Suprapubic skin (tissue), 4 donors: ENCODE measurements at regions not wholly inside any gene's neighbourhood (a gene's known extent, or its start where the extent isn't known, plus 50 kb on each side); places are given as distances from the start of the nearest gene placed in this dataset.

ENCODE experiments used
- DNase-seq, 2 donors: peaks; one replicate each; pipeline ENCODE4 v3.0.0-alpha.2; 2019; ENCODE audit warnings: low spot score in 2 of 2
- H3K27ac ChIP-seq: fragments of 200-600 bp; sonication (generic); one replicate; pipeline ENCODE4 v1.5.1; 2019
- H3K27me3 ChIP-seq: fragments of 200-600 bp; sonication (generic); one replicate; pipeline ENCODE4 v1.5.1; 2019
- H3K36me3 ChIP-seq: fragments of 200-600 bp; sonication (generic); one replicate; pipeline ENCODE4 v1.5.1; 2019
- H3K4me1 ChIP-seq: fragments of 200-600 bp; sonication (generic); one replicate; pipeline ENCODE4 v1.5.1; 2019
- H3K4me3 ChIP-seq: fragments of 200-600 bp; sonication (generic); one replicate; pipeline ENCODE4 v1.5.1; 2019; ENCODE audit warnings: mild to moderate bottlenecking
- H3K9me3 ChIP-seq: fragments of 200-600 bp; sonication (generic); one replicate; pipeline ENCODE4 v1.5.1; 2019
- CTCF ChIP-seq, 2 donors: fragments of 200-600 bp in 1 of 2; fragments of 450-650 bp in 1 of 2; sonication (generic) in 1 of 2; IDR thresholded peaks; one replicate each; pipeline ENCODE4 v1.5.1; 2016 to 2019; ENCODE audit warnings: antibody characterized with exemption in 2 of 2, mild to moderate bottlenecking in 1 of 2, moderate library complexity in 1 of 2
- EP300 ChIP-seq: sonication (generic); formaldehyde crosslinking; IDR thresholded peaks from one replicate; pipeline ENCODE4 v1.6.1; 2017; ENCODE audit warnings: antibody characterized with exemption
- POLR2A ChIP-seq, 2 donors: fragments of 450-650 bp; IDR thresholded peaks; one replicate each; pipeline ENCODE4 v1.6.1; 2017; ENCODE audit warnings: antibody characterized with exemption in 2 of 2, mild to moderate bottlenecking in 2 of 2, moderate library complexity in 2 of 2
- POLR2AphosphoS5 ChIP-seq, 3 donors: sonication (generic); formaldehyde crosslinking; IDR thresholded peaks; one replicate each; pipeline ENCODE4 v1.6.1; 2017; ENCODE audit warnings: antibody characterized with exemption in 3 of 3
- WGBS: methylation state at CpG from one replicate; pipeline ENCODE4 v1.1.5; 2018; 5-methylcytosine and 5-hydroxymethylcytosine counted together

GRCh38 chr10:132135053-132135872, 51.5 kb upstream of the DPYSL4 start:
- WGBS, result 92% methylated on average over 24 of the region's 39 CpGs
- no peak for TF ChIP-seq POLR2AphosphoS5 (IDR thresholded peaks at IDR 0.05)
- no peak for TF ChIP-seq EP300
- no peak for TF ChIP-seq CTCF (IDR thresholded peaks at IDR 0.05)
- Histone ChIP-seq H3K27me3 (peaks cover 14% of the 10 kb centered on the region), H3K9me3 (no peaks in the 10 kb centered on the region), H3K27ac (no peak overlapping the region), H3K4me1 (peaks cover 6% of the 10 kb centered on the region), H3K36me3 (no peaks in the 10 kb centered on the region), H3K4me3 (no peak overlapping the region)
- DNase-seq, result peak in 1 of 2 donors; percentile 55

GRCh38 chr10:132136097-132136521, 50.6 kb upstream of the DPYSL4 start:
- Histone ChIP-seq H3K4me1 (peaks cover 6% of the 10 kb centered on the region), H3K27me3 (peaks cover 13% of the 10 kb centered on the region), H3K36me3 (no peaks in the 10 kb centered on the region), H3K9me3 (no peaks in the 10 kb centered on the region), H3K4me3 (no peak overlapping the region), H3K27ac (no peak overlapping the region)
- no peak for TF ChIP-seq POLR2AphosphoS5 (IDR thresholded peaks at IDR 0.05)
- no peak for TF ChIP-seq POLR2A (IDR thresholded peaks at IDR 0.05)
- no peak for TF ChIP-seq EP300
- no peak for TF ChIP-seq CTCF (IDR thresholded peaks at IDR 0.05)
- DNase-seq, result peak in 1 of 2 donors; percentile 55
- 97% methylated on average over 6 of the region's 22 CpGs for WGBS

GRCh38 chr10:132136689-132137088, 50.1 kb upstream of the DPYSL4 start:
- H3K9me3 ChIP-seq, result no peaks in the 10 kb centered on the region

More at GRCh38 chr10:132136689-132137088, 50.1 kb upstream of the DPYSL4 start:
- TF ChIP-seq POLR2AphosphoS5 (IDR thresholded peaks at IDR 0.05) (no peak), CTCF (IDR thresholded peaks at IDR 0.05) (no peak), POLR2A (IDR thresholded peaks at IDR 0.05) (no peak), EP300 (no peak)
- no peak overlapping the region for H3K4me3 ChIP-seq
- H3K4me1 ChIP-seq, result peaks cover 6% of the 10 kb centered on the region
- peak in 1 of 2 donors; percentile 43 for DNase-seq
- peaks cover 14% of the 10 kb centered on the region for H3K27me3 ChIP-seq
- WGBS, result 89% methylated on average over 3 of the region's 10 CpGs
- no peak overlapping the region for H3K27ac ChIP-seq
- H3K36me3 ChIP-seq, result no peaks in the 10 kb centered on the region
